ENCODE measurements at regions not wholly inside any gene's neighbourhood (a gene's known extent, or its start where the extent isn't known, plus 50 kb on each side); places are given as distances from the start of the nearest gene placed in this dataset.

DNA sequence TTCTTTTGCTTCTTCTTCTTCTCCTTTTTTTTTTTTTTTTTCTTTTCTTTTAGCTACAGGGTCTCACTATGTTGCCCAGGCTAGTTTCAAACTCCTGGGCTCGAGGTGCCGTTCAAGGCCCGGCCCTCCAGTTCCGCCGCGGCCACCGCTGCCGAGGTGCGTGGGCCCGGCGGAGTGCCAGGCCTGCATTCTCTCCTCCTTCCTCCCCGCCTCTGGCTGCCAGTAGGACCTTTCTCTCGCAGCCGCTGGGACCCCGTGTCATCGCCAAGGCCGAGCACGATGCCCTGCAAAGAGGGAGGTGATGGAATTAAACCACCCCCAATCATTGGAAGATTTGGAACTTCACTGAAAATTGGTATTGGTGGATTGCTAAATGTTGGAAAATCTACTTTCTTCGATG, 195.8 kb downstream of the CDRT15L2 start:
- TF ChIP-seq NFIC (IDR thresholded peaks at IDR 0.05) = no peak
- TF ChIP-seq, protein P1, sequence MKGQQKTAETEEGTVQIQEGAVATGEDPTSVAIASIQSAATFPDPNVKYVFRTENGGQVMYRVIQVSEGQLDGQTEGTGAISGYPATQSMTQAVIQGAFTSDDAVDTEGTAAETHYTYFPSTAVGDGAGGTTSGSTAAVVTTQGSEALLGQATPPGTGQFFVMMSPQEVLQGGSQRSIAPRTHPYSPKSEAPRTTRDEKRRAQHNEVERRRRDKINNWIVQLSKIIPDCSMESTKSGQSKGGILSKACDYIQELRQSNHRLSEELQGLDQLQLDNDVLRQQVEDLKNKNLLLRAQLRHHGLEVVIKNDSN (IDR thresholded peaks at IDR 0.05) = no peak
- TF ChIP-seq TAF1 (IDR thresholded peaks at IDR 0.05; ENCODE audit: low read depth) = no peak
